ENCODE measurements at regions not wholly inside any gene's neighbourhood (a gene's known extent, or its start where the extent isn't known, plus 50 kb on each side); places are given as distances from the start of the nearest gene placed in this dataset.

- Histone ChIP-seq H3K36me3 (no peaks in the 10 kb centered on the region), H3K9me3 (replicated peaks) (peaks cover 22% of the 10 kb centered on the region), H3K27me3 (ENCODE audit: low read depth) (peaks cover 8% of the 10 kb centered on the region), H3K27ac (replicated peaks) (no peak overlapping the region), H3K4me3 (no peak overlapping the region), H3K4me1 (no peaks in the 10 kb centered on the region)
- DNase-seq: no peak
- TF ChIP-seq CTCF (IDR thresholded peaks at IDR 0.05; ENCODE audit: borderline replicate concordance): no peak
- intact Hi-C loops (cut with micrococcal nuclease): no loop called here
Measured at GRCh38 chr2:11030909-11031308, 119.2 kb downstream of the KCNF1 start.

- no peak overlapping the region for H3K27ac ChIP-seq (replicated peaks)
- no peak for DNase-seq
- H3K36me3 ChIP-seq: no peaks in the 10 kb centered on the region
- no peak for TF ChIP-seq CTCF (IDR thresholded peaks at IDR 0.05; ENCODE audit: borderline replicate concordance)
- no peak overlapping the region for H3K4me3 ChIP-seq
- H3K27me3 ChIP-seq (ENCODE audit: low read depth): peaks cover 8% of the 10 kb centered on the region
- peaks cover 31% of the 10 kb centered on the region for H3K9me3 ChIP-seq (replicated peaks)
- intact Hi-C loops (cut with micrococcal nuclease): no loop called here
- H3K4me1 ChIP-seq: no peaks in the 10 kb centered on the region
Measured at GRCh38 chr2:11031876-11032275, 120.1 kb downstream of the KCNF1 start.

GRCh38 chr2:11032396-11032795, 120.7 kb downstream of the KCNF1 start:
- H3K4me1 ChIP-seq: no peaks in the 10 kb centered on the region
- no peak for TF ChIP-seq CTCF (IDR thresholded peaks at IDR 0.05; ENCODE audit: borderline replicate concordance)
- peaks cover 37% of the 10 kb centered on the region for H3K9me3 ChIP-seq (replicated peaks)
- H3K4me3 ChIP-seq: no peak overlapping the region
- H3K27ac ChIP-seq (replicated peaks): no peak overlapping the region
- intact Hi-C loops (cut with micrococcal nuclease): no loop called here
- no peak for DNase-seq
- H3K36me3 ChIP-seq: no peaks in the 10 kb centered on the region
- peaks cover 8% of the 10 kb centered on the region for H3K27me3 ChIP-seq (ENCODE audit: low read depth)

GRCh38 chr2:11033114-11033513, 121.4 kb downstream of the KCNF1 start:
- no peak for DNase-seq

GRCh38 chr2:11038641-11039040, 116.6 kb upstream of the SLC66A3 start:
- no peak for TF ChIP-seq CTCF (IDR thresholded peaks at IDR 0.05; ENCODE audit: borderline replicate concordance)
- H3K27ac ChIP-seq (replicated peaks): no peak overlapping the region
- no peaks in the 10 kb centered on the region for H3K4me1 ChIP-seq
- no peak overlapping the region for H3K4me3 ChIP-seq
- DNase-seq: no peak
- H3K9me3 ChIP-seq (replicated peaks): peaks cover 55% of the 10 kb centered on the region
- H3K27me3 ChIP-seq (ENCODE audit: low read depth): peaks cover 26% of the 10 kb centered on the region
- intact Hi-C loops (cut with micrococcal nuclease): no loop called here
- H3K36me3 ChIP-seq: no peaks in the 10 kb centered on the region

More at GRCh38 chr2:11033114-11033513, 121.4 kb downstream of the KCNF1 start:
- no peak overlapping the region for H3K27ac ChIP-seq (replicated peaks)
- no peaks in the 10 kb centered on the region for H3K36me3 ChIP-seq
- peaks cover 8% of the 10 kb centered on the region for H3K27me3 ChIP-seq (ENCODE audit: low read depth)
- no peaks in the 10 kb centered on the region for H3K4me1 ChIP-seq
- intact Hi-C loops (cut with micrococcal nuclease): no loop called here
- TF ChIP-seq CTCF (IDR thresholded peaks at IDR 0.05; ENCODE audit: borderline replicate concordance): no peak
- H3K9me3 ChIP-seq (replicated peaks): peaks cover 44% of the 10 kb centered on the region
- no peak overlapping the region for H3K4me3 ChIP-seq

- H3K9me3 ChIP-seq (replicated peaks): peaks cover 43% of the 10 kb centered on the region
- no peaks in the 10 kb centered on the region for H3K36me3 ChIP-seq
- H3K4me3 ChIP-seq: no peak overlapping the region
- DNase-seq: no peak
- TF ChIP-seq CTCF (IDR thresholded peaks at IDR 0.05; ENCODE audit: borderline replicate concordance): no peak
- intact Hi-C loops (cut with micrococcal nuclease): no loop called here
- H3K27ac ChIP-seq (replicated peaks): no peak overlapping the region
- peaks cover 29% of the 10 kb centered on the region for H3K27me3 ChIP-seq (ENCODE audit: low read depth)
- H3K4me1 ChIP-seq: no peaks in the 10 kb centered on the region
Measured at GRCh38 chr2:11040992-11041391, 114.3 kb upstream of the SLC66A3 start.
